Stimulated activated CD8-positive, alpha-beta memory T cell treated with anti-CD3 and anti-CD28 coated beads, Interleukin-15, amount 100 ng/mL, for 48 hours (primary cell): ENCODE measurements at regions not wholly inside any gene's neighbourhood (a gene's known extent, or its start where the extent isn't known, plus 50 kb on each side); places are given as distances from the start of the nearest gene placed in this dataset.

ENCODE experiments used
- DNase-seq, 2 donors: peaks; one replicate each; pipeline ENCODE4 v3.0.0-alpha.2; 2020; ENCODE audit warnings: low read depth in 2 of 2

DNA sequence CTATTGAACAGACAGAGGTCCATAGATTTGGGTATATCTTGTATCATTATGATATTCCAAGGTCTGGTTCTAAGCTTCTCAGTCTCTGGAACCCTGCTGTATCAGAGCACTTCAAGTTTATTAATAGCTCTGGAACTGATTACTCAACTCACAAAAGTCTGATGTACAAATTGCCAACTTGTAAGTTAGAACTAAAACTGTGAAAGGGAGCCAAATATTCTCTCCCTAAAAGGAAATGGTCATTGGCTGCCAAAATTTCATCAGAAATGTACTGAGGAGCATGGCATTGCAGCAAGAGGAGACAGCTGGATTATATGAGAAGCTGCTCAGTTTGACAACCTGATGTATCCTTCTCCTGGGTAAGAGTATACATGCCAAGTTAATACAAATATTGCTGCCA, 828.8 kb upstream of the SEL1L start:
- DNase-seq, result no peak

DNA sequence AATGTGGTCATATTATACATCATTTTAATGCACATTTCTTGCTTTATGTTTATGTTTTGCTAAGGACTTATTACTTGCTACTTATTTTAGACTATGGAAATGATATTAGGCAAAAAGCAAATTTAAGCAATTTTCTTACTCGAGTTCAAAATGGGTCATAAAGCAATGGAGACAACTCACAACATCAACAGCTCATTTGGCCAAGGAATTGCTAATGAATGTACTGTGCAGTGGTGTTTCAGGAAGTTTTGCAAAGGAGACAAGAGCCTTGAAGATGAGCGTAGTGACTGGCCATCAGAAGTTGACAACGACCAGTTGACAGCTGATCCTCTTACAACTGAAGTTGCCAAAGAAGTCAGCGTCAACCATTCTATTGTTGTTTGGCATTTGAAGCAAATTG, 831.8 kb upstream of the SEL1L start:
- DNase-seq, result no peak

DNA sequence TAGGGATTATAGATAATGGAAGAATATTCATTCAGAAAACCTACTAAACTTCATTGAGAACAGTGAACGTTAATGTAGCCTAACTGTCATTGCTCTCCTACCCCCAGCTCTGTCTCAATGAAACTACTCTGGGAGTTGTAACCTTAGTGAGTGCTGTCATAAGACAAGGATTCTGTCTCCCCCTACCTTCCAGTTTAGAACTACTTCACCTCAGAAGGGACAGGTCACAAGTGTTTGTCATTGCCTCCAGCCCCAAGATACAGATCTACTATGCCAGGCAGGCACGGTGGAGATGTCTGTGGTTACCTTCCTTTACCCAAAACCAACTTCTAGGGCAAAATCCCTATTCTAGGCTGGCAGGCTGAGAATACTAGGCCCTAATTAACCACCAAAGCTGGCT, 833.1 kb upstream of the SEL1L start:
- DNase-seq, result no peak

DNA sequence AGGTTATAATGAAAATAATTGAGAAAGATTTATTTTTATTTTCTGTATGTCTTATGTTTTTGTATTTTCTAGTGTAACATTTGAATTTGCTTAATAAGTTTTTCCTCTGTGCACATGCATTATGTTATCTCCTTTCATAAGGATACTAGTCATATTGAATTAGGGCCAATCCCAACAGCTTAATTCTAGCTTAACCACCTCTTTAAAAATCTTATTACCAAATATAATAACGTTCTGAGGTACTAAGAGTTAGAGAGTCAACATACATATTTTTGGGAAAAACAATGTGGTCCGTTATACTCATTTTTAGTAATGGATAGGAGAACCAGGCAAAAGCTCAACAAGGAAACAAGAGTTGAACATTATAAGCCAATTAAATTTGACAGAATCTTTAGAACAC, 845.6 kb upstream of the SEL1L start:
- no peak for DNase-seq

DNA sequence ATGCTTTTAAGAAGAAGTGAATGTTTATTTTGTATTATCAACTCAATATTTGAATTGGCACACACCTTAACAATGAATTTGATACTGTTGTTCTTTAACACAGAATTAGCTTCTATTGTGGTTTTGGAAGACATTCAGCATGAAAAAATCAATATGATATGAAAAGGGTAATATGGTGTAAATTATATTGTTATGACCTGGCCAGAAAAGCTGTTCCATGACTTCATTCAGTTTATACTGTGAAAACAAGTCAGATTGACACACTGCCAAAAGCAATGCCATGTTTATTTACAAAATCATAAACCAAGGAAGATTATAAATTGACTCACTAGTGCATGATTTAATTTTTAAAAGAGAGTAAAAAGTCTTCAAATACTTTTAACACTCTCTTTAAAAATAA, 851.4 kb upstream of the SEL1L start:
- no peak for DNase-seq

DNA sequence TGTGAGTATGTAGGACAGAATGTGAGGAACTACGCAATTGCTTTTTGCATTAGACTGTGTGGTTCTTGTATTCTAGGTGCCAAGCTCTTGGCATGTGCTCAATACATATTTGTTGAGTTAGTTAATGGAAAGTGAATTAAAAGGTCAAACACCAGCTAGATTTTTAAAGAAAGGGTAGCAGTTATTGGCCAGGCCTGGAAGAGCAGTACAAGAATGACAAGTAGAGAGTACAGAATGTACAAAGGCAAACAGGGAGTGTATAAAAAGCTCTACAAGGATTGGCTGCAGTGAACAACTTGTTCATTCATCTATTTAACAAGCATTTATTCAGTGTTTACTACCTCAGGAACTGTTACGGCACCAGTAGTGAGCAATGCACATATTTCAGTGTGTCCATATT, 854.0 kb upstream of the SEL1L start:
- no peak for DNase-seq

DNA sequence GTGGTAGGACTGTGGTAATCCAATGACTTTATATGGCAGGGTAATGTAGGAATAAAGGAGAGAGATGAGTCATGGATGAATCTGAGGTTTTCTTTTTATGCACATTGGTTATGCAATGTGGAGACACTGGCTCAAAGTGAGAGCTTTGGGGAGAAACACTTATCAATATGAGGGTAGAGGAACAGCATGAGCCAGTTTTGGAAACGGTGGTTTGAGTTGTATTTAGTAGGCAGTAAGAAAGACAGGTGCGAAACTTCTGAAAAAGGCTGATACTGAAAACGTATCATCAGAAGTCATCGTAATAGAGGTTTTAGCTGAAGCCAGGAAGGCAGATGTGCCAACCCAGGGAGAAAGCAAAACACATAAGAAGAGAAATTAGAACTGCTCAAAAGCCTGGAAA, 854.8 kb upstream of the SEL1L start:
- DNase-seq, result no peak

DNA sequence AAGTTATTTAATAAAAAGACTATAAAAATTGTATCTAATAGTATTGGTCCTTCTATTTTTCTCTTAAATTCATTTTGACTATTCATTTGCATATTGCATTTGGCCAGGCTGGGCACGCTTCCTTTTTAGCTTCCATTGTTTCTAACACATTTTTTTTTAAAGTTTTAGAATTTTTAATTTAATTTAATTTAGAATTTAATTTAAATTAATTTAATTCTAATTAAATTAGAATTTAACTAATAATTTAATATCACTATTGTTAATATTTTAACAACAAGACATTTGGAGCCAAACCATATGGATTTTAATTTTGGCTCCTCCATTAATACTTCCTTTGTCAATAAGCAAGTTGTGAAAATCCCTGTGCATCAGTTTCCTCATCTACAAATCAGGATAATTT, 856.9 kb upstream of the SEL1L start:
- no peak for DNase-seq

DNA sequence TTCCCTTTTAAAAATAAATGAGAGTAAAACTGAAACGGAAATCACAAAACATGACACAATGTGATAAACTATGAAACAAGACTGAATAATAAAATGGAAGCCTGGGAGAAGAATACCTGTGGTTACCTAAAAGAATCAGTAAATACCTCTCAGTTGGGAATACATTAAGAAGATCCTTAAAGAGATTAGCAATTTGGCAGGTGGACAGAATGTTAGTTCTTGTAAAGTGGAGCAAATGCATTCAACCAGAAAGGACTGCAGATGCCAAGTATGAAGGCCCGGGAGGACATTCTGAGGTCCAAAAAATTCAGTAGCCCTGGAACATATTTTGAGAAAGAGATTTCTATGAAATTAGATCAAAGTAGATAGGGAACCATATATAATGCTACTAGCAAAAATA, 861.3 kb upstream of the SEL1L start:
- no peak for DNase-seq

DNA sequence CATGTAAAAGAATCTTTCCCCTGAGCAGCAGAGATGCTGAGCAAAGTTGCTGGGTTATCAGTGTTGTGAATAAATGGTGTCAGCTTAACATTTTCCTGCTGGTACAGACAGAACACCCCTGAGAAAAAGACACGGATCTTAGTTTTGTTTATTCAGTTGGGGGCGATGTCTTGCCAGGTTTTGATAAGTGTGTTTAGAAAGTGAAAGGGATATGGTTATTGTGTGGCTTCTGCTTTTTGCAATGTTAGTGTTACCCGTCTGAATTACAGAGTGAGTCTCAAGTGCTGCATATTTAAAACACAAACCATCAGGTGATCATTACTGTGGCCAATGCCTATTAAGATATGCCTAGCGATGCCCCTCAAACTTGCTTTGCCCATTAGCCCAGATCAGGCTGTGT, 864.6 kb upstream of the SEL1L start:
- no peak for DNase-seq

DNA sequence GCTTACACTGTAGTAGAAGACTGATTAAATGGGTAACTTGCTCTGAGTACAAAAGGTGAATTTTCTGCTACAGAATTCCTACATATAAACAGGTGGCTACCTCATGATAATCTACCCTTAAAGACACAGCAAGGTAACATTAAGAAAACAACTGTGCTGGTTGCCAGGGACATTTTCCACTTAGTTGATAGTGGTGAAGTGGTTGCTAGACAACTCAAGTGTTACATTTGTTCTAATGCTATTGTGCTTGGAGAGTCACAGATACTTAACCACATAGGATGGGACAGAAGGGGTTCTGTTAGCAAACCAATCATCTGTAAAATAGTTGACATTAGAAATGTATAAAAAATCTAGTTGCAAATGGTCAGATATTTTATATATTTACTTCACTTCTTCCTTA, 870.3 kb upstream of the SEL1L start:
- no peak for DNase-seq

DNA sequence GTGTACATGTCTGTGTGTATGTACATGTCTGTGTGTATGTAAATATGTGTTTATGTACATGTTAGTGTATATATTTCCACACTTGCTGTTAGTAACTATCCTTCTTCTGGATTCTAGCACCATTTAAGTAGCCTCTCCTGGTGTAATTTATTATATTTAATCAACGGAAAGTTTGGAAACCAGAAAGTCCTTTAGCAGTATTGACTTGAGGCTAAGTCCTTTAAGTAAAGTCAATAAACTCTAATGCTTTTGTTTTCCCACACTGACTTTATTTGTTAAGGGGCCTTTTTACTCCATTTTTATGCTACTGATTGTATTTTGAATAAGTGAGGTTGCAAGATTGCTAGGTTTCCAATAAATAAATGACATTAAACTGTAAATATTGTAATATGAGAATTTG, 876.4 kb upstream of the SEL1L start:
- DNase-seq, result no peak

DNA sequence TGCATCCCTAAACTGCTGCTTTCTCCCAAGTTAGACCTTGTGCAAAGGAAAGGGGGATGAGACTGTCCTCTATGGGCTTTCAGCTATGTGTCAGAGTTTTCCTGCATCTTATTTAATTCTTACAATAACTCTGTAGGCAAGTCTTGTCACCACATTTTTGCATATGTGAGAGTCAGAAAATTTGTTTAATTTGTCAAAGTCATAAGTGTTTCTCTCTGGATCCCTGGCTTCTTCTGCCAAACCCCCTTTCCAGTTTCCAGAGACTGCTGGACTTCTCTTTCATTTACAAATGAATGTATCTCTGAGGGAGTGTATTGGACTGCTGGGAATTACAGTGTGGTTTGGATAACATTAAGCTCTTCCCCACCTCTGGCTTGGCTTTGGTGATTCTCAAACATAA, 877.6 kb upstream of the SEL1L start:
- DNase-seq, result no peak

DNA sequence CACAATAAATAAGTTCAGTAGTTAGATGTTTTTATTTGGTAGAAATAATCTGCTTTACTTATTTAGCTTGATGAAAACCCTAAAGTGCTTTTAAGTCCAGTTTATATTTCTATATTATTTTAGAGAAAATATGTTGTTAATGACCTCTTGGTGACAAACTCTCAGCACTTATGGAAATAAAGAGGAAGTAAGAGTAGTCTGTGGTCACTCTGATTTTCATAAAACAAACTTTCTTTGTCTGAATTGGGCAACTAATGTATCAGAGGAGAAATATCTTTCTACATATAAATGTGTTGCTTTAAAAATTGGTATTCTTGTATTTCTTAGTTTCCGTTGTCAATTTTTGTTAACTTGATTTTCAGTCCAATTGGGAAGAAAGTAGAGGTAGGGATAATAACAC, 878.9 kb upstream of the SEL1L start:
- DNase-seq, result no peak

DNA sequence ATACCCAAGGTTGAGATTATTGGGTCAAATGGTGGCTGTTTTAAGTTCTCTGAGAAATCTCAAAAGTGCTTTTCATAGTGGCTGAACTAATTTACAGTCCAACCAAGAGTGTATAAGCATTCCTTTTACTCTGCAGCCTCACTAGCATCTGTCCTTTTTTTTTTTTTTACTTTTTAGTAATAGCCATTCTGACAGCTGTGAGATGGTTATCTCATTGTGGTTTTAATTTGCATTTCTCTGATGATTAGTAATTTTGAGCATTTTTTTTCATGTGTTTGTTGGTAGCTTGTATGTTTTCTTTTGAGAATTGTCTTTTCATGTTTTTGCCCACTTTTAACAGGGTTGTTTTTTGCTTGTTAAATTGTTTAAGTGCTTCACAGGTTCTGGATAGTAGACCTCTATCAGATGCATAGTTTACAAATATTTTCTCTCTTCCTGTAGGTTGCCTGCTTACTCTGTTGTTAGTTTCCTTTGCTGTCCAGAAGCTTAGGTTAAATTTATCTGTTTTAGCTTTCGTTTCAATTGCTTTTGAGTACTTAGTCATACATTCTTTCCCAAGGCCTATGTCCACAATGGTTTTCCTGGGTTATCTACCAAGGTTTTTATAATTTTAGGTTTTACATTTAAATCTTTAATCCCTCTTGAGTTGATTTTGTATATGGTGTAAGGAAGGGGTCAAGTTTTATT, 881.3 kb upstream of the SEL1L start:
- DNase-seq, result no peak

DNA sequence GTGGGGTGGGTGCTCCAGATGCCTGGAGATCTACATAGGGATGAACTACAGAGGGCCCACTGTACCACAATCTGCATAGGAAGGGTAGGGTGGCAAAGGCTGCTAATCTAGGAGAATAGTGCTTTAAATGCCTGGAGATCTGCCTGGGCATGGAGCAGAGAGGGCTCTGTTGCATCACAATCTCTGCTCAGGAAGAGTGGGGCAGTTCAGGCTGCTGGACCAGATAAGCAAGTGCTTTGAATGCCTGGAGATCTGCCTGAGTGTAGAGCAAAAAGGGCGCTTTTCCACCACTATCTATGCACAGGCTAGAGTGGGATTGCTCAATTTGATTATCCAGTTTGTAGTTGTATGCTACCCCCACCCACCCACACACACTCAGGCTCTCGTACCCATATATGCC, 886.3 kb upstream of the SEL1L start:
- DNase-seq, result no peak

DNA sequence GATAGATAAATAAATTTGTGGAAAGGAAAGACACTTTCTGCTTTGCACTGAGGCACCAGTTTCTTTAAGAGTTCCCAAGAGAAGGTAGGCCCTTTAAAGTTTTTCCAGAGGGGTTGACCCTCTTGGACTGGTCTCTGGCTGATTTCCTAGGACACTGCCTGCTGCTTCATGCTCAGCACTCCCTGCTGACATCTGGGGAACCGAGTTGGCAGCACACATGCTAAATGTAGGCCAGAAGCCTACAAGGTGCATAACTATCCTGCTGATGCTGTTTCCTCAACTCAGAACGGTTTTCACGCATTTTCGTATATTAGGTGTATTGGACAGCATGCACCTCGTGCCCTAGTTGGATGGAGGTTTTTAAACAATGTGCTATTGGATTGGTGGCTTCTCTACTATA, 887.2 kb upstream of the SEL1L start:
- DNase-seq, result no peak

DNA sequence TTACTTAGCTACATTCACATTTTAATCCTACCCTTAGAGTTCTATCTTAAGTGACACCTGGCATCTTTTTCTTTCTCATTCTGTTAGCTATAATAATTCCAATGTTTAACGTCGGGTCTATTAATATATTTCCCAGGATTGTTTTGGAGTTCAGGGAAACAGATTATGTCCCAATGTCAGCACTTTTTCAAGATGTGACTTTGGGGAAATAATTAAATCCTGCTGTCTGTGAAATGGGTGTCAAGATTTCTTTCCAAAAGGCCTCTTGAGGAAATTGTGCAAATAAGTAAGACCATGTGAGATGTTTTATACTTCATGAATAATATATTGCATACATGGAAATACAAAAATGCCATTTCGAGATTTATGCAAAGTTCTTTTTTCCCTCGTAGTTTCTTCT, 887.6 kb upstream of the SEL1L start:
- DNase-seq, result no peak

DNA sequence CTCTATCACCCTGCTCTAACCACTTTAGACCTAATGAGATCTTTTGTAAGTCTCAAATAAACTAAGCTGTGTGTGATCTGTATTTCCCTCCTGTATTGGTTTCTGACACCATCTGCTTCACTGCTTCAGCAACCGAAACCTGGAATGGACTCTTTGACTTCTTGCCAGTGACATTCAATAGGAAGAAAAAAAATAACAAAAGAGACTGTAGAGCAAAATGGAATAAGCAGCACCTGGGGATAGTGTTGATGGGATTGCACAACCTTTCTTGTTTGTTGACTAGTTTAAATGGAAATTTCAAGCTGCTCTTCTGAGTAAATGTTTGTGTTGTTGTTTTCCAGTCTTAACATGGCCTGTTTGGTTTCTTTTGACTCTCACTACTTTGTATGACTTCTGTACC, 888.6 kb upstream of the SEL1L start:
- DNase-seq, result no peak

DNA sequence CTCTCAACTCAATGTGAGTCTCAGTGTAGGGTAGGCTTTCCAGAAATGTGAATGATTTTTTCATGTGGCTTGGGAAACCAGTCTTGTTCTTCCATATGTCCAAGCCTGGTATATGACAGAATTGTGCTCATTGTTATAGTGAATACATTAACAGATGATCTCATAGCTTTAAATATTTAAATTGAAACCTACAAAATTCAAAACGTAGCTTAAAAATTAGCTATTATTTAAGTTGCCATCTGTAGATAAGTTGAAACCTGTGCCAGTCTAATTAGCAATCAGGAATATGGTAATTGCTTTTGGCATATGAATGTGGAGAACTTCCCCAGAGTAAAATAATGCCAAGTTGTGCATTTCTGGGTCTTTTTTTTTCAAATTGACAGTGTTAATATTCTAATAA, 891.6 kb upstream of the SEL1L start:
- DNase-seq, result no peak

DNA sequence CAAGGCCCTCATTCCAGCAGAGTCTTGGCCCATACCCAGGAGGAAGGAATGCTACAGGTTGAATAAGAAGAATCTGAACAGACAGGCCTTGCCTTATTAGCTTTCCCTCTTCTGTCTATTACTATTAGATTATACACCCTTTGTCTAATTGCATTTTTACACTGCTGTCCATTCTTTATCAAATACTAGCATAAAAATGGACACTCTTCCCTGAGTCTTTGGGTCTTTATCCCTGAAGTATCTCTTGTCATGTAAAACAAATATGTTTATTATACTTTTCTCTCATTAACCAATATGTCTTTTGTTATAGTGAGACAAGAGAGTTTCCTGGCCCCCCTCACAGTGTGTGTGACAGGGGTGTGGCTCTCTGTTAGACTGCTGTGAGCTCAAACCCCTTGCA, 897.4 kb upstream of the SEL1L start:
- no peak for DNase-seq

DNA sequence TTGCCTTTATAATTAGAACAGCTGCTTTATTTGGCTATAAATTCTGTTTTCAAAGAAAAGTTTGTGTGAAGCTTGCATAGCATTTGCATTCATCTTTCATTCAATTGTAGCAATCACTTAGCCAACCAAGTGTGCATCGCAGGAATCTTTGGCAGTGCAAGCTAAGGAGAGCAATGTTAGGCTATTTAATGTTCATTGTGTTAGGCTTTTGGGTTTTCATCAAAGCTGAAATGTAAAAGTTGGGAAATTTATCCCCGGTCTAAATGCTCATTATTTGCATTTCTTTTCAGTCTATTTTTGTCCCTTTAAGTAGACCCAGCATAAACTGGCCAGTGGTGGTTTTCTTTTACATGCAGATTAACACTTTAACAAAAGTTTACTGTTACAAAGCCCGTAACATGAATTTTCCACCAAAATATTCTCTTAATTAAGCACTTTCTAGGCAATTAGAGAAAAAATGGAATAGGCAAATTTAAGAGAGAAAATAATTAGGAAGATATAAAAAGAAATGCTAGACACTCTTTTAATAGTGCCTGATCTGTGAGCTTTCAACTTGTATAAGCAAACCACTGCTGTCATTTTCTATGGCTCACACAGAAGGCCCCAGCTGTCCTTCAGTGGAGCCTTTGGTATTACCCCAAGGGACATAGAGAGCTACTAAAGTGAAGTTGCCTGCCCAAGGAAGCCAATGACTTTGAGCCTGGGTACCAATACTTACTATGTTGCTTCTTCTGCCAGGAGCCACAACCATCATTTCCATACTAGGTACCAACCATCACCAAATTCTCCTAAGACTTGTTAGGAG, 898.9 kb upstream of the SEL1L start:
- no peak for DNase-seq

DNA sequence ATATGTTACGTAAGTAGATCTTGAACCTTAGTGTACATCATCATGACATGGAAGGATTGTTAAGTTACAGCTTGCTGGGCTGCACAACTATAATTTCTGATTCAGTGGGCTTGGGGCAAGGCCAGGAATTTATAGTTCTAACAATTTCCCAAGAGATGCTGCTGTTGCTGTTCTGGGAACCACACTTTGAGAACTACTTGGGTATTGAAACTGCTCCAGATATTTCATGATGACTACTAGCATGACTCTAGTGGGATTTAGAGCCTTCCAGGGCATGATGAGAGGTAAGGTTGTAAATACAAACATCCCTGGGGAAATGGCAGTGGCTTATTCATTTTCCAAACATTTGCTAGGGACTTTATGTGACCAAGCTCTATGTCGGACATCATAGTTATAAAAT, 904.8 kb upstream of the SEL1L start:
- no peak for DNase-seq

DNA sequence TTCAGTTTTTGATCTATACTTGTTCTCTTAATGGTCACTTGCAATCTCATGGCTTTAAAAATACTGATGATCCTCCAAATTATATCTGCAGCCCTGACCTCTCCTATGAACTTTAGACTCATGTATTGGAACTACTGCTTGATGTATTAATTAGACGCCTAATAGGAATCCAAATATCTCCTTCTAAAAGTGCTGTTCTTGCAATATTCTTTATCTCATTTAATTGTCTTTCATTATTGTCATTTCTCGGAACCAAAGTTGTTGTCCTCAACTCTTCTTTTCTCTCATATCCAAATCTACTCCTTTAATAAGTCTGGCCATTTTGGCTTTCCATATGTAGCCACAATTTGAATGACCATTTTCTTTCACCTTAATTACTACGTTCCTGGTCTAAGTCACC, 907.6 kb upstream of the SEL1L start:
- no peak for DNase-seq
